ENCODE measurements at regions not wholly inside any gene's neighbourhood (a gene's known extent, or its start where the extent isn't known, plus 50 kb on each side); places are given as distances from the start of the nearest gene placed in this dataset.

DNA sequence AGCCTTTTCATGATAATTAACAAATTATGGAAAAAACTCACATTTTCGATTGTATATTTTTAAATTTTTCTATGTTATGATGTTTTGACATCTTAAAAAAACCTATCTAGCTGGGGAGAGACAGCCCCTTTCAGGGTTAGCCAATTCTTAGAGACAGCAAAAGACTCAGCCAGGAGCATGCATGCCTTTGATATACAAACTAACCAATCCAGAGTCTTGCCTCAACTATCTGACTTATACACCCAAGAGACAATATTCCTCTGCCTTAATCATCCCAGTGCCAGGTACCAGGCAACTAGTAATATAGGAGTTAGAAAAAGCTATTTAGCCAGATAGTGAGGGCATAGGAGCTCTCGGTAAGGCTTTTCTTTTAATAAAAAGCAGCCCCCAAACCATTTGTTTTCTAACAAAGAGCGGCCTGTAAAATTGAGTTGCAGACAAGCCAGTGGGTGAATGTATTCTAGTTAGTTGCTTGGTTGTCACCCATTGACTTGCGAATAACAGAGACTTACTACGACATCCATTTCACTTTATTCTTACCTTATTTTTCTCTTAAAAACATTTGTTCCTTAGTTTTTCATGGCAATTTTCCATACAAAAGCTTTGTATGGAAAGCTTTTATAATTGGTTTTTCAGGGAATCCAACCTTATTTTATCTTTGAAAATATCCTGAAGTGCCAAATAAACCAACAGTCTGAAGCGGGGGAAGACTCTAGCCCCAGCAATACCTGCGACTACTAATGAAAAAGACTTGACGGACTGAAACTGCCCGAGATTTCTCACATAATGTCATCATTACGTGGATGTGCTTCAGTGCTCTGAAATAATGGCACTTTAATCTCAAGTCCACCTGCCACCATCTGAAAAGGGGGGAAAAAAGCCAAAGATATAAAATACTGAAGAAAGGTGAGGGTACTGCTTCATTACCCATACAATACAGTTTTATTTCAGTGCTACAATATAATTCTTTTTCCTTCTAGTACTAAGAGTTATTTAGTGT is 64.6 kb upstream of the ATP2C1 start:
- WGBS (ENCODE audit: insufficient coverage, insufficient replicate concordance, low lambda C conversion rate, missing lambda C conversion rate): 80% methylated on average over 10 of the region's 10 CpGs

DNA sequence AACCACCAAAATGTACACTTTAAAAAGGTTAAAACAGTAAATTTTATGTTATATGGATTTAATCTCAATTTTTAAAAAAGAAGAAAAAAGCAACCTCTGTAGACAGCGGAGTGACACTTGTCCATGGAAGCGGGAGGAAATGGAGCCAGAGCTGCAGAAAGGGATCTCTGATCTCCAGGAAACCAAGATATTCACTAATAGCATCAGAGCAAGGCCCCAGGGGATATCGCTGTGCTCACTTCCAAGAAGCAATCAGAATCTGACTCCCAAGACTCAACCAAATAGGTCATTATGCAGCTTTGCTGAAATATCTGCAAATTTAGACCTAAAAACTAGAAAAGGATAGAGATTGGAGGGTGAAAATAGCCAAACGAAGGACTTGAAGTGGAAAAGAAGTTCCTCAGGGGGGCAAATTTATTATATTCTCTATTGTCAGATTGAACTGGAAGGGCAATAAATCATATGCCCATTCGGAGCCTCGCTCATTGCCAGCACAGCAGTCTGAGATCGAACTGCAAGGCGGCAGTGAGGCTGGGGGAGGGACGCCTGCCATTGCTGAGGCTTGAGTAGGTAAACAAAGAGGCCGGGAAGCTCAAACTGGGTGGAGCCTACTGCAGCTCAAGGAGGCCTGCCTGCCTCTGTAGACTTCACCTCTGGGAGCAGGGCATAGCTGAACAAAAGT is 62.0 kb upstream of the ATP2C1 start:
- SMC1A ChIA-PET (ENCODE audit: uncharacterized antibody, unreplicated experiment): interaction anchor here (1.1 to 1.8 kb wide), 3 partner anchors 8 to 72 kb away, joined by 4 to 5 read pairs (median 4); no protein-coding TSS in a partner anchor
- no peak for ATAC-seq
- no peak for DNase-seq (ENCODE audit: low read depth, low spot score)
- BruUV-seq (replicated peaks): no TSS peak
- H3K9me3 ChIP-seq (replicated peaks; ENCODE audit: control insufficient read depth, insufficient read depth, low read length): no peaks in the 10 kb centered on the region
- H3K36me3 ChIP-seq (ENCODE audit: control insufficient read depth in 2 of 2, insufficient read depth in 2 of 2, low read length in 1 of 2): no peaks in the 10 kb centered on the region
- H3K4me3 ChIP-seq: no peak overlapping the region
- CTCF ChIA-PET: interaction anchor here (1.1 kb wide), 1 partner anchor 8 kb away, joined by 3 read pairs; no protein-coding TSS in a partner anchor
- POLR2A ChIA-PET: no interaction called here
- H3K4me1 ChIP-seq (ENCODE audit: control insufficient read depth, insufficient read depth, low read length): no peaks in the 10 kb centered on the region
- no peak overlapping the region for H3K27ac ChIP-seq (ENCODE audit: control insufficient read depth, insufficient read depth)
- no peaks in the 10 kb centered on the region for H3K79me2 ChIP-seq (ENCODE audit: control insufficient read depth, insufficient read depth, low read length)
- no peak overlapping the region for H3K9ac ChIP-seq (ENCODE audit: control insufficient read depth, insufficient read depth, low read length)
- H3K27me3 ChIP-seq (replicated peaks in 1 of 2; ENCODE audit: control insufficient read depth in 2 of 2, insufficient read depth in 2 of 2, low read length in 1 of 2): no peaks in the 10 kb centered on the region
- intact Hi-C loops (cut with micrococcal nuclease; ENCODE audit: unreplicated experiment): no loop called here
- no peak overlapping the region for H2AFZ ChIP-seq (ENCODE audit: control insufficient read depth, low read depth, low read length)
- in situ Hi-C loops (cut with MboI): no loop called here
- no peaks in the 10 kb centered on the region for H4K20me1 ChIP-seq (ENCODE audit: control insufficient read depth, insufficient read depth)
- 73% methylated on average over 10 of the region's 10 CpGs for WGBS (ENCODE audit: insufficient coverage, insufficient replicate concordance, low lambda C conversion rate, missing lambda C conversion rate)
- RAD21 ChIA-PET (ENCODE audit: unreplicated experiment): no interaction called here
- no peak overlapping the region for H3K4me2 ChIP-seq (ENCODE audit: control insufficient read depth, insufficient read depth)
- FAIRE-seq: no peak
- TF ChIP-seq ZBTB4 (CRISPR knock-in tag; IDR thresholded peaks at IDR 0.05) (no peak), PAX8 (IDR thresholded peaks at IDR 0.05) (no peak), NFYB (IDR thresholded peaks at IDR 0.05; ENCODE audit: insufficient read depth, low read depth, low read length) (no peak), GABPA (IDR thresholded peaks at IDR 0.05; ENCODE audit: low read depth) (no peak), NFIC (IDR thresholded peaks at IDR 0.05; ENCODE audit: low read depth, low read length) (no peak), BMI1 (IDR thresholded peaks at IDR 0.05; ENCODE audit: borderline replicate concordance) (no peak)

More for the DNA sequence above, 64.6 kb upstream of the ATP2C1 start:
- TF ChIP-seq ATF7 (IDR thresholded peaks at IDR 0.05; ENCODE audit: low read depth): peak; percentile 59
- peak; percentile 88 for TF ChIP-seq MTA2 (IDR thresholded peaks at IDR 0.05; ENCODE audit: low read depth)
- TF ChIP-seq FOXK2 (IDR thresholded peaks at IDR 0.05): no peak
- no TSS peak for BruUV-seq (replicated peaks)
- Histone ChIP-seq H3K9me3 (replicated peaks; ENCODE audit: control insufficient read depth, insufficient read depth, low read length) (no peaks in the 10 kb centered on the region), H3K4me1 (ENCODE audit: control insufficient read depth, insufficient read depth, low read length) (no peaks in the 10 kb centered on the region), H3K27ac (ENCODE audit: control insufficient read depth, insufficient read depth) (no peak overlapping the region), H2AFZ (ENCODE audit: control insufficient read depth, low read depth, low read length) (no peak overlapping the region), H3K79me2 (ENCODE audit: control insufficient read depth, insufficient read depth, low read length) (no peaks in the 10 kb centered on the region), H4K20me1 (ENCODE audit: control insufficient read depth, insufficient read depth) (no peaks in the 10 kb centered on the region), H3K4me3 (no peak overlapping the region), H3K4me2 (ENCODE audit: control insufficient read depth, insufficient read depth) (no peak overlapping the region), H3K36me3 (ENCODE audit: control insufficient read depth in 2 of 2, insufficient read depth in 2 of 2, low read length in 1 of 2) (no peaks in the 10 kb centered on the region), H3K9ac (ENCODE audit: control insufficient read depth, insufficient read depth, low read length) (no peak overlapping the region), H3K27me3 (replicated peaks in 1 of 2; ENCODE audit: control insufficient read depth in 2 of 2, insufficient read depth in 2 of 2, low read length in 1 of 2) (no peaks in the 10 kb centered on the region)
- CTCF ChIA-PET: interaction anchor here (0.7 to 1.3 kb wide), 4 partner anchors 27 to 69 kb away, joined by 3 to 4 read pairs (median 4); partner anchors contain the start of gene ATP2C1
- in situ Hi-C loops (cut with MboI): no loop called here
- POLR2A ChIA-PET: interaction anchor here (1.2 kb wide), 1 partner anchor 46 kb away, joined by 3 read pairs; no protein-coding TSS in a partner anchor
- no peak for FAIRE-seq
- RAD21 ChIA-PET (ENCODE audit: unreplicated experiment): no interaction called here
- ATAC-seq: peak; percentile 94
- SMC1A ChIA-PET (ENCODE audit: uncharacterized antibody, unreplicated experiment): interaction anchor here (0.8 to 1.0 kb wide), 4 partner anchors 21 to 62 kb away, joined by 3 to 4 read pairs (median 4); no protein-coding TSS in a partner anchor
- intact Hi-C loops (cut with micrococcal nuclease; ENCODE audit: unreplicated experiment): no loop called here
- no peak for DNase-seq (ENCODE audit: low read depth, low spot score)

All from GM12878 (cell line).